ENCODE measurements at regions not wholly inside any gene's neighbourhood (a gene's known extent, or its start where the extent isn't known, plus 50 kb on each side); places are given as distances from the start of the nearest gene placed in this dataset.

DNA sequence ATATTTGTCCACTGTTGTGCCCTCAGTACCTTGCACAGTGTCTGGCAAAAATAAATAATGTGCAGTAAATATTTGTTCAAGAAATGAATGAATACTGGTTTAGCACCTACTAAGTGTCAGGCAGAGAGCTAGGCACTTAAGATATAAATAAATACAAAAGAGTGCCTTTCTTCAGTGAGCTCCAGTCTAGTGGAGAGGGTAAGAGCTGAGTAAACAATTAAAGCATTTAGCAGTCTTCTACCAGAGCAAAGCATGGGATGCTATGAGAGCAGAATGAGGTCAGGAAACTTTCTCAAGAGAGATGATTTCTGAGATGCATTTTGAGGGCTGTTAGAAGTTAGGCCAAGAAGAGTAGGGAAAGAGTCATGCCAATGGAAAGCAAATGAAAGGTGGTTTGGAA, 314.7 kb downstream of the DSC3 start (continued):
- TF ChIP-seq ZNF266 (tag by site-specific recombination; IDR thresholded peaks at IDR 0.05; ENCODE audit: low read depth) (no peak), ZNF274 (IDR thresholded peaks at IDR 0.05; ENCODE audit: low read length) (no peak), ZNF274 (tag by site-specific recombination; IDR thresholded peaks at IDR 0.05; ENCODE audit: borderline replicate concordance) (no peak)

DNA sequence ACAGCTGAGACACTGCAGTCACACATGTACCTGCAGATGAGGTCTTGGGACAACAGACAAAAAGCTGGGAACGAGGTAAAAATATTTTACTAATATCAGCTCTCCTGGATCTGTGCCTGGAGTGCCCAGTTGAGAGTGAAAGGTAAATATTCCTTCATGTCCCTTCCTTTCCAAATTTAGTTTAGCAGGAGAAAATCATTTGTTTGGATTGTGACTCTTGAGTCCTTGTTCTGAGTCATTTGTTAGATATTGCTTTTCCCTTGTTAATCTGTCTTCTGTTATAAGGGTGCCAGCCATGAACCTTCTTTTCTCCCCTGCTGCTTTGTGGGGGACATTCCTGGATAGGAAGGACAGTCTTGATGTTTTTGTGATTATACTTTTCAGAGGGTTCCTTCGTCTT, 329.2 kb downstream of the DSC3 start:
- ChIA-PET CTCF (no interaction called here), POLR2A (no interaction called here)

DNA sequence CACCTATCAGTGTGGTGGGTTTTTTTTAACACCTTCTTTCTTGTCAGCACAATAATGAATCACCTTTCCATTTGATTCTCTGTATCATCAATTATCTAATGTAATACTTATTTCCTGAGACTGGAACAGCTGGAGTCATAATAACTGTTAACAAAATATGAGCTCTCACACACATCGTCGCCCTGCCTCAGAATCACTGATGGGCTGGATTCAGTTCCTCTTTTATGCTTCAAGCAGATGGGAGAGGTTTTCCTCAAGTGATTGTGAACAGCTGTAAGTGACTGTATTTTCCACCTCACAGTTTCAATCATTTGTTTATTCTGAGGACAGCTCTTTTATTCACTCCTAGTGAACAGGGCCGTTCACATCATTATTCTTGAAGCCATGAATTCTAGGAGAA, 330.2 kb downstream of the DSC3 start:
- CTCF ChIA-PET: interaction anchor here (1.0 kb wide), 1 partner anchor 8 kb away, joined by 5 read pairs; no protein-coding TSS in a partner anchor
- Histone ChIP-seq H3K36me3 (ENCODE audit: control insufficient read depth in 2 of 2, insufficient read depth in 1 of 2, low read length in 2 of 2) (no peaks in the 10 kb centered on the region), H3K27ac (ENCODE audit: extremely low read depth, low read depth, low read length) (no peak overlapping the region), H3K4me1 (ENCODE audit: control insufficient read depth, insufficient read depth, low read length) (no peaks in the 10 kb centered on the region), H3K4me3 (ENCODE audit: low read depth, low read length) (no peak overlapping the region), H3K9me3 (ENCODE audit: control insufficient read depth, insufficient read depth, low read depth, low read length) (no peaks in the 10 kb centered on the region)
- POLR2A ChIA-PET: no interaction called here
- TF ChIP-seq KLF8 (tag by site-specific recombination; IDR thresholded peaks at IDR 0.05): no peak
- no peak for TF ChIP-seq ZNF423 (tag by site-specific recombination; IDR thresholded peaks at IDR 0.05)
- TF ChIP-seq ZNF394 (tag by site-specific recombination; IDR thresholded peaks at IDR 0.05; ENCODE audit: borderline replicate concordance): no peak
- TF ChIP-seq ZNF473 (tag by site-specific recombination; IDR thresholded peaks at IDR 0.05): no peak
- TF ChIP-seq ZNF768 (tag by site-specific recombination; IDR thresholded peaks at IDR 0.05): no peak
- TF ChIP-seq, protein P1, sequence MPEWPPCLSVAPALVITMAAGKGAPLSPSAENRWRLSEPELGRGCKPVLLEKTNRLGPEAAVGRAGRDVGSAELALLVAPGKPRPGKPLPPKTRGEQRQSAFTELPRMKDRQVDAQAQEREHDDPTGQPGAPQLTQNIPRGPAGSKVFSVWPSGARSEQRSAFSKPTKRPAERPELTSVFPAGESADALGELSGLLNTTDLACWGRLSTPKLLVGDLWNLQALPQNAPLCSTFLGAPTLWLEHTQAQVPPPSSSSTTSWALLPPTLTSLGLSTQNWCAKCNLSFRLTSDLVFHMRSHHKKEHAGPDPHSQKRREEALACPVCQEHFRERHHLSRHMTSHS (tag by site-specific recombination; IDR thresholded peaks at IDR 0.05): no peak
- TF ChIP-seq MZF1 (tag by site-specific recombination; IDR thresholded peaks at IDR 0.05; ENCODE audit: borderline replicate concordance): no peak
- TF ChIP-seq ZNF514 (tag by site-specific recombination; IDR thresholded peaks at IDR 0.05): no peak
- TF ChIP-seq ZNF266 (tag by site-specific recombination; IDR thresholded peaks at IDR 0.05; ENCODE audit: low read depth): no peak

More for the DNA sequence above, 329.2 kb downstream of the DSC3 start:
- Histone ChIP-seq H3K4me3 (ENCODE audit: low read depth, low read length) (no peak overlapping the region), H3K36me3 (ENCODE audit: control insufficient read depth in 2 of 2, insufficient read depth in 1 of 2, low read length in 2 of 2) (no peaks in the 10 kb centered on the region), H3K4me1 (ENCODE audit: control insufficient read depth, insufficient read depth, low read length) (no peaks in the 10 kb centered on the region), H3K27ac (ENCODE audit: extremely low read depth, low read depth, low read length) (no peak overlapping the region), H3K9me3 (ENCODE audit: control insufficient read depth, insufficient read depth, low read depth, low read length) (no peaks in the 10 kb centered on the region)
- TF ChIP-seq, protein P2, sequence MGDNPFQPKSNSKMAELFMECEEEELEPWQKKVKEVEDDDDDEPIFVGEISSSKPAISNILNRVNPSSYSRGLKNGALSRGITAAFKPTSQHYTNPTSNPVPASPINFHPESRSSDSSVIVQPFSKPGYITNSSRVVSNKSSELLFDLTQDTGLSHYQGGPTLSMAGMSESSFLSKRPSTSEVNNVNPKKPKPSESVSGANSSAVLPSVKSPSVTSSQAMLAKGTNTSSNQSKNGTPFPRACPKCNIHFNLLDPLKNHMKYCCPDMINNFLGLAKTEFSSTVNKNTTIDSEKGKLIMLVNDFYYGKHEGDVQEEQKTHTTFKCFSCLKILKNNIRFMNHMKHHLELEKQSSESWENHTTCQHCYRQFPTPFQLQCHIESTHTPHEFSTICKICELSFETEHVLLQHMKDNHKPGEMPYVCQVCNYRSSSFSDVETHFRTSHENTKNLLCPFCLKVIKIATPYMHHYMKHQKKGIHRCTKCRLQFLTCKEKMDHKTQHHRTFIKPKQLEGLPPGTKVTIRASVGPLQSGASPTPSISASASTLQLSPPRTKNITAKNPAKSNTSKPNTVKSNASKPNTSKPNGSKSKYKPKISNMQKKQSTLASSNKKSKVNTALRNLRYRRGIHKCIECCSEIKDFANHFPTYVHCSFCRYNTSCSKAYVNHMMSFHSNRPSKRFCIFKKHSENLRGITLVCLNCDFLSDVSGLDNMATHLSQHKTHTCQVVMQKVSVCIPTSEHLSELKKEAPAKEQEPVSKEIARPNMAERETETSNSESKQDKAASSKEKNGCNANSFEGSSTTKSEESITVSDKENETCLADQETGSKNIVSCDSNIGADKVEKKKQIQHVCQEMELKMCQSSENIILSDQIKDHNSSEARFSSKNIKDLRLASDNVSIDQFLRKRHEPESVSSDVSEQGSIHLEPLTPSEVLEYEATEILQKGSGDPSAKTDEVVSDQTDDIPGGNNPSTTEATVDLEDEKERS (tag by site-specific recombination; IDR thresholded peaks at IDR 0.05): no peak
- no peak for TF ChIP-seq KLF8 (tag by site-specific recombination; IDR thresholded peaks at IDR 0.05)
- TF ChIP-seq ZNF776 (tag by site-specific recombination; IDR thresholded peaks at IDR 0.05; ENCODE audit: borderline replicate concordance): no peak
- TF ChIP-seq, protein P3, sequence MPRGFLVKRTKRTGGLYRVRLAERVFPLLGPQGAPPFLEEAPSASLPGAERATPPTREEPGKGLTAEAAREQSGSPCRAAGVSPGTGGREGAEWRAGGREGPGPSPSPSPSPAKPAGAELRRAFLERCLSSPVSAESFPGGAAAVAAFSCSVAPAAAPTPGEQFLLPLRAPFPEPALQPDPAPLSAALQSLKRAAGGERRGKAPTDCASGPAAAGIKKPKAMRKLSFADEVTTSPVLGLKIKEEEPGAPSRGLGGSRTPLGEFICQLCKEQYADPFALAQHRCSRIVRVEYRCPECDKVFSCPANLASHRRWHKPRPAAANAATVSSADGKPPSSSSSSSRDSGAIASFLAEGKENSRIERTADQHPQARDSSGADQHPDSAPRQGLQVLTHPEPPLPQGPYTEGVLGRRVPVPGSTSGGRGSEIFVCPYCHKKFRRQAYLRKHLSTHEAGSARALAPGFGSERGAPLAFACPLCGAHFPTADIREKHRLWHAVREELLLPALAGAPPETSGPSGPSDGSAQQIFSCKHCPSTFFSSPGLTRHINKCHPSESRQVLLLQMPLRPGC (tag by site-specific recombination; IDR thresholded peaks at IDR 0.05): no peak
- TF ChIP-seq ZFHX2 (tag by site-specific recombination; conservative IDR thresholded peaks at IDR 0.05): no peak
- TF ChIP-seq ZBTB20 (tag by site-specific recombination; IDR thresholded peaks at IDR 0.05): no peak
- TF ChIP-seq ZNF707 (tag by site-specific recombination; IDR thresholded peaks at IDR 0.05): no peak
- no peak for TF ChIP-seq ZNF248 (tag by site-specific recombination; IDR thresholded peaks at IDR 0.05)
- no peak for TF ChIP-seq ZNF239 (tag by site-specific recombination; IDR thresholded peaks at IDR 0.05)
- TF ChIP-seq ZNF416 (tag by site-specific recombination; IDR thresholded peaks at IDR 0.05): no peak
- TF ChIP-seq, protein P4, sequence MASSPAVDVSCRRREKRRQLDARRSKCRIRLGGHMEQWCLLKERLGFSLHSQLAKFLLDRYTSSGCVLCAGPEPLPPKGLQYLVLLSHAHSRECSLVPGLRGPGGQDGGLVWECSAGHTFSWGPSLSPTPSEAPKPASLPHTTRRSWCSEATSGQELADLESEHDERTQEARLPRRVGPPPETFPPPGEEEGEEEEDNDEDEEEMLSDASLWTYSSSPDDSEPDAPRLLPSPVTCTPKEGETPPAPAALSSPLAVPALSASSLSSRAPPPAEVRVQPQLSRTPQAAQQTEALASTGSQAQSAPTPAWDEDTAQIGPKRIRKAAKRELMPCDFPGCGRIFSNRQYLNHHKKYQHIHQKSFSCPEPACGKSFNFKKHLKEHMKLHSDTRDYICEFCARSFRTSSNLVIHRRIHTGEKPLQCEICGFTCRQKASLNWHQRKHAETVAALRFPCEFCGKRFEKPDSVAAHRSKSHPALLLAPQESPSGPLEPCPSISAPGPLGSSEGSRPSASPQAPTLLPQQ (tag by site-specific recombination; IDR thresholded peaks at IDR 0.05): no peak
- no peak for TF ChIP-seq ZBTB7A (tag by site-specific recombination; IDR thresholded peaks at IDR 0.05; ENCODE audit: low read depth)
- TF ChIP-seq, protein P5, sequence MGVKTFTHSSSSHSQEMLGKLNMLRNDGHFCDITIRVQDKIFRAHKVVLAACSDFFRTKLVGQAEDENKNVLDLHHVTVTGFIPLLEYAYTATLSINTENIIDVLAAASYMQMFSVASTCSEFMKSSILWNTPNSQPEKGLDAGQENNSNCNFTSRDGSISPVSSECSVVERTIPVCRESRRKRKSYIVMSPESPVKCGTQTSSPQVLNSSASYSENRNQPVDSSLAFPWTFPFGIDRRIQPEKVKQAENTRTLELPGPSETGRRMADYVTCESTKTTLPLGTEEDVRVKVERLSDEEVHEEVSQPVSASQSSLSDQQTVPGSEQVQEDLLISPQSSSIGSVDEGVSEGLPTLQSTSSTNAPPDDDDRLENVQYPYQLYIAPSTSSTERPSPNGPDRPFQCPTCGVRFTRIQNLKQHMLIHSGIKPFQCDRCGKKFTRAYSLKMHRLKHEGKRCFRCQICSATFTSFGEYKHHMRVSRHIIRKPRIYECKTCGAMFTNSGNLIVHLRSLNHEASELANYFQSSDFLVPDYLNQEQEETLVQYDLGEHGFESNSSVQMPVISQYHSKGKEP (tag by site-specific recombination; IDR thresholded peaks at IDR 0.05): no peak
